ENCODE measurements at regions not wholly inside any gene's neighbourhood (a gene's known extent, or its start where the extent isn't known, plus 50 kb on each side); places are given as distances from the start of the nearest gene placed in this dataset.
"Not testable (repeated sequence)": the region's sequence is repeated elsewhere in the genome, so short reads cannot be mapped to it uniquely, and the experiment has no call there.

GRCh38 chr7:32224276-32224675 is 154.1 kb upstream of the PDE1C start:
- DNase-seq (ENCODE audit: low spot score), result no peak

DNA sequence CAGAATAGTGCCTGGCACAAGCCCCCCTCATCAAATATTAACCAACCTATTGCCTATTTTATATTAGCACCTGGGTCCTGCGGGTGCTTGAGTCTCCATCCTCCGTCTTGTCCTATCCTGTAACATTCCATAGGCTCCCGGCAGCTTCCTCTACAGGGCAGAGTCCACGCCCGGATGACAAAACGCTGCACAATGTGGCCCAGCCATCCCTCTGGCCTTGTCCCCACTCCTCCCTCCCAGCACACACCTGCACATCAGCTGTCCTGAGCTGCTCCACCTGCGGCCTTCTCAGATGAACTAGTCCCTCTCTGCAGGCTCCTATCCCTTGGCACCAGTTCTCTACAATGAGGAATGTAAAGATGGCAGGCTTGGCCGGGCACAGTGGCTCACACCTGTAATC is 153.5 kb upstream of the PDE1C start:
- no peak for DNase-seq (ENCODE audit: low spot score)

GRCh38 chr7:32223071-32223650 is 153.0 kb upstream of the PDE1C start:
- no peak for DNase-seq (ENCODE audit: low spot score)

DNA sequence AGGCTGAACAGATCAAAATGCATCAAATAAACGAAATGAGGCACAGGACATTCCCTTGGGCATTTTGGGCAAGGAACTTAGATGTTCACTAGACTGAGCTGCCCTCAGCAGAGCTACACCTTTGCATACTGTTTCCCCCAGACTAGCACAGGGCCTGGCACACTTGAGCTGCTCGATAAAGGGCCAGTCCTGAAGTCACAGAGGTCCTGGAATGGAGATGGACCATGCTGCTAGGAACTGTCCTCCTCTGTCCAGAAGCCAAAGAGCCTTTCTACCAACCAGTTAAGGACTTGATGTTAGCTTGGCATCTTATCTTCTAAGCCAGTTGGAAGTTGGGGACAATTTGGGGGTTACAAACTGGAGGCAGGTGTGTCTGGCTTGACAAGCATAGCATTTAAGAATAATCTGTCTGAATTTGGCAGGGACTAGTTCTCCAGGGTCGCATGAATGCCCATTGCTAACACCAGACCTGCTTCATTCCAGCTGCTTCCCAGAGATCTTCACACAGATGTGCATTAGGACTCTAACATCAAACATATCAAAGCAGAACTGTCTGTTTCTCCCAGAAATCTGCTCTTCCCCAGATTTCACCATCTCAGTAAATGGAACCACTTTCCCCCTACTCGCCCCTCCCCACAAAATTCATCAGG is 152.2 kb upstream of the PDE1C start:
- peak; percentile 2 for DNase-seq (ENCODE audit: low spot score)

- peak; percentile 4 for DNase-seq (ENCODE audit: low spot score)
Measured at GRCh38 chr7:32221736-32222135, 151.5 kb upstream of the PDE1C start.

- no peak for DNase-seq (ENCODE audit: low spot score)
Measured at GRCh38 chr7:32221056-32221455, 150.8 kb upstream of the PDE1C start.

GRCh38 chr7:32219831-32220230 is 149.6 kb upstream of the PDE1C start:
- DNase-seq (ENCODE audit: low spot score), result not testable (repeated sequence)

DNA sequence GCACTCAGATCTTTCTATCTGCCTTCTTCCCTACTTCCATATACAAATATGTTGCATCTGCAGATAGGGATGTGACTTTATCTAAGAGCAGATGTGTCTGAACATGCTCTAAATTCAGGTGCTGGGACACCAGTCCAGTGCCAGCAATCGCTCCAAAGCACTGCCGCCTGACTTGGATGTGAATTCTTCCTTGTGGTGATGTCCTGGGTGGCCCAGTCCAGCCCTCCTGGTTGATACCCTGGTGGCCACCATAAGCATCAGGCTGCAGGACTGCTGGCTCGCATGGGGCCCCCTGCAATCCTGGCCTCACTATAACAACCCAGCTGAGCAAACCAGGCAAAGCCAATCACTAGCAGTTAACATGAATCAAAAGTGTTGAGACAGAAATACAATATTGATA is 149.2 kb upstream of the PDE1C start:
- no peak for DNase-seq (ENCODE audit: low spot score)

DNA sequence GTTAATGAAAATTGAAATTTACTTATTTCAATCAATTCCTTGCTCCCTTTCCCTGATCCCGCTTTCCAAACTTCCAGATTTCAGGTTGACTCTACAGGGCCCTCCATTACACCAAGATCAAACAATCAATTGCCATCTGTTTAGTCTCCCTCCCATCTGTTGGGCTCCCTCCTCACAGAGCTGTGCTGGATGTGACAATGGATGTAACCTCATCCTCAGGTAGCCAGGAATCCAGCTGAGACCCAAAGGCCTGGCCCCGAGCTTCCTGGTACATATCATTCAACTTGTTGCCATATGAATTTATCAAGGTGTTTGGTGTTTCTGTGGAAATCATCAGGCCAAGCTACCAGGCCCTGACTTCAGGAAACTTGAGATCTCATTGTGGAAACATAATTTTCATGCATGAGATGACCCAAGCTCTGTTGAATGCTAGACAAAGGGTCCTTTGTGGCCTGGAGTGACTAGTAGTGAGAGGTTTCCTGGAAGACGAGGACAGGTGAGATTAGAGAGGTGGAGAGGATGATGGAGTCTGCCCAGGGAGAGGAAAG is 148.6 kb upstream of the PDE1C start:
- no peak for DNase-seq (ENCODE audit: low spot score)

- DNase-seq (ENCODE audit: low spot score), result no peak
Measured at GRCh38 chr7:32218154-32218467, 147.9 kb upstream of the PDE1C start.

GRCh38 chr7:32217341-32218153 is 147.3 kb upstream of the PDE1C start:
- no peak for DNase-seq (ENCODE audit: low spot score)

- no peak for DNase-seq (ENCODE audit: low spot score)
Measured at GRCh38 chr7:32216759-32217158, 146.6 kb upstream of the PDE1C start.

DNA sequence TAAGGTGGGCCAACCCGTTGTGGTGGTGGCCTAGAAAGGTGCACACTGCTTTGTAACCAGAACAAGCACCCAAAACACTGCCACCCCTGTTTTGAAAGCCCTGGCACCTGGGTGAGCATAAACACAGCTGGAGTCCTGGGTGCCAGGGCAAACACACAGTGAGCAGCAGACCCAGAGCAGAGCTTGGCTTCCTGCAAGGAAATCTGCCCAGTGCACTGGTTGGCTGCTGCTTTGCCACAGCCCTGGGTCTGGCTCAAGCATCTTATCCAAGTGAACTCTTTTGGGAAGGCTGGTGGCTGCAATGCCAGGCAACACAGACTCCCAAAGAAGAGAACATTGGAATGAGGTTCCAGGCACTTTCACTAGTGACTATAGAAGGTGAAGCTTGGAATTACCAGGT is 145.5 kb upstream of the PDE1C start:
- DNase-seq (ENCODE audit: low spot score), result no peak

GRCh38 chr7:32214913-32215312 is 144.7 kb upstream of the PDE1C start:
- DNase-seq (ENCODE audit: low spot score), result no peak

GRCh38 chr7:32212321-32212720 is 142.1 kb upstream of the PDE1C start:
- no peak for DNase-seq (ENCODE audit: low spot score)

- no peak for DNase-seq (ENCODE audit: low spot score)
Measured at GRCh38 chr7:32206987-32207386, 136.8 kb upstream of the PDE1C start.

GRCh38 chr7:32206488-32206887 is 136.3 kb upstream of the PDE1C start:
- no peak for DNase-seq (ENCODE audit: low spot score)

DNA sequence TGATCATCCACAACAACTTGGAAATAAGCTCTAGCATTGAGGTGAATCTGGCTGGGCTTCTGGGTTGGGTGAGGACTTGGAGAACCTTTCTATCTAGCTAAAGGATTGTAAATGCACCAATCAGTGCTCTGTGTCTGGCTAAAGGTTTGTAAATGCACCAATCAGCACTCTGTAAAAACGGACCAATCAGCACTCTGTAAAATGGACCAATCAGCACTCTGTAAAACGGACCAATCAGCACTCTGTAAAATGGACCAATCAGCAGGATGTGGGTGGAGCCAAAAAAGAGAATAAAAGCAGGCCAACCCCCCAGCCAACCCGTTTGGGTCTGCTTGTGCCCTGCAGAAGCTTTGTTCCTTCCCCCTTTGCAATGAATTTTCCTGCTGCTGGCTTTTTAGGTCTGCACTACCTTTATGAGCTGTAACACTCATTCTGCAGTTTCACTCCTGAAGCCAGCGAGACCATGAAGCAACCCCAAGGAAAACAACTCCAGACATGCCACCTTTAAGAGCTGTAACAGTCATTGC is 135.2 kb upstream of the PDE1C start:
- DNase-seq (ENCODE audit: low spot score), result not testable (repeated sequence)

GRCh38 chr7:32204361-32205018 is 134.3 kb upstream of the PDE1C start:
- DNase-seq (ENCODE audit: low spot score), result peak; percentile 57

DNA sequence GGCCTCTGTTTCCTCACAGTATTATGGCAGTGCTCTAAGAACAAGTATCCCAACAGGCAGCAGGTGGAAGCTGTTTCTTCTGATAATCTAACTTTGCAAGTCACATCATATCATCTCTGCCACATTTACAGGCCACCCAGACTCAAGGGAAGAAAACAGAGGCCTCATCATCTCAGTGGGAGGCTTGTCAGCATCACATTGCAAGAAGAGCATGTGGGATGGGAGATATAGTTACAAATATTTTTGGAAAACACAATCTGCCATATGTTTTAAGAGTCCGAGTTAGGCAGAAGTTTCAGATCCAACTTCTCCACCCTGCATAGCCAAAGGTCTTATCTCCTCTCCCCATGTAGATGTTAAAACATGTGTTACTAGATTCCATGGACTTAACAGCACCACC is 130.4 kb upstream of the PDE1C start:
- no peak for DNase-seq (ENCODE audit: low spot score)

DNA sequence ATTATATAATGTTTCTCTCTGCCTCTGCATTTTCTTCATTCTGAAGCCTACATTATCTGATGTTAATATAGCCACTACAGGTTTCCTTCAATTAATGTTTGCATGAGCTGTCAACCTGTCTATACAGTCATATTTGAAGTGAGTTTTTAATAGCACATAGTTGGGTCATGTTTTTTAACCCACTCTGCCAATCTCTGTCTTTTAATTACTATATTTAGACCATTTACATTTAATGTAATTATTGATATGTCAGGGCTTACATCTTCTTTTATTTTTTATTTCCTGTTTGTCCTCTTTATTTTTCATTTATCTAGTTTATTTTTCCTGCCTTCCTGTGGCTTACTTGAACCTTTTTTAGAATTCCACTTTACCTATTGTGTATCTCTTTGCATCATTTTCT is 124.3 kb upstream of the PDE1C start:
- no peak for DNase-seq (ENCODE audit: low spot score)

GRCh38 chr7:32191305-32191704 is 121.1 kb upstream of the PDE1C start:
- DNase-seq (ENCODE audit: low spot score), result no peak
